ENCODE measurements at regions not wholly inside any gene's neighbourhood (a gene's known extent, or its start where the extent isn't known, plus 50 kb on each side); places are given as distances from the start of the nearest gene placed in this dataset.

GRCh38 chr4:20353646-20354045 is 101.9 kb downstream of the SLIT2 start:
- no peak for DNase-seq (ENCODE audit: low spot score)

- no peak for DNase-seq (ENCODE audit: low spot score)
Measured at GRCh38 chr4:20354120-20354519, 102.4 kb downstream of the SLIT2 start.

- no peak for DNase-seq (ENCODE audit: low spot score)
Measured at GRCh38 chr4:20356565-20356964, 104.9 kb downstream of the SLIT2 start.

GRCh38 chr4:20358110-20358509 is 106.4 kb downstream of the SLIT2 start:
- no peak for DNase-seq (ENCODE audit: low spot score)

- no peak for DNase-seq (ENCODE audit: low spot score)
Measured at GRCh38 chr4:20359692-20360091, 108.0 kb downstream of the SLIT2 start.

GRCh38 chr4:20362148-20362547 is 110.4 kb downstream of the SLIT2 start:
- DNase-seq (ENCODE audit: low spot score) = no peak

GRCh38 chr4:20364969-20365368 is 113.3 kb downstream of the SLIT2 start:
- no peak for DNase-seq (ENCODE audit: low spot score)

GRCh38 chr4:20367446-20367845 is 115.7 kb downstream of the SLIT2 start:
- DNase-seq (ENCODE audit: low spot score) = no peak

- DNase-seq (ENCODE audit: low spot score) = no peak
Measured at GRCh38 chr4:20368926-20369325, 117.2 kb downstream of the SLIT2 start.

- no peak for DNase-seq (ENCODE audit: low spot score)
Measured at GRCh38 chr4:20370274-20370673, 118.6 kb downstream of the SLIT2 start.

- DNase-seq (ENCODE audit: low spot score) = no peak
Measured at GRCh38 chr4:20376070-20376469, 124.4 kb downstream of the SLIT2 start.

- DNase-seq (ENCODE audit: low spot score) = peak; percentile 37
Measured at GRCh38 chr4:20378181-20378580, 126.5 kb downstream of the SLIT2 start.

- no peak for DNase-seq (ENCODE audit: low spot score)
Measured at GRCh38 chr4:20381005-20381404, 129.3 kb downstream of the SLIT2 start.

GRCh38 chr4:20383283-20383682 is 131.6 kb downstream of the SLIT2 start:
- no peak for DNase-seq (ENCODE audit: low spot score)

GRCh38 chr4:20383969-20384368 is 132.3 kb downstream of the SLIT2 start:
- DNase-seq (ENCODE audit: low spot score) = no peak

GRCh38 chr4:20384456-20384855 is 132.8 kb downstream of the SLIT2 start:
- no peak for DNase-seq (ENCODE audit: low spot score)

- DNase-seq (ENCODE audit: low spot score) = no peak
Measured at GRCh38 chr4:20386001-20386740, 134.5 kb downstream of the SLIT2 start.

- DNase-seq (ENCODE audit: low spot score) = no peak
Measured at GRCh38 chr4:20386906-20387305, 135.2 kb downstream of the SLIT2 start.

GRCh38 chr4:20391198-20391597 is 139.5 kb downstream of the SLIT2 start:
- DNase-seq (ENCODE audit: low spot score) = no peak

- DNase-seq (ENCODE audit: low spot score) = no peak
Measured at GRCh38 chr4:20391912-20392311, 140.2 kb downstream of the SLIT2 start.

- DNase-seq (ENCODE audit: low spot score) = no peak
Measured at GRCh38 chr4:20393486-20394100, 141.9 kb downstream of the SLIT2 start.

- no peak for DNase-seq (ENCODE audit: low spot score)
Measured at GRCh38 chr4:20394512-20394911, 142.8 kb downstream of the SLIT2 start.

GRCh38 chr4:20395160-20395773 is 143.6 kb downstream of the SLIT2 start:
- DNase-seq (ENCODE audit: low spot score) = no peak
